Esophagus muscularis mucosa (tissue), 4 donors: ENCODE measurements at regions not wholly inside any gene's neighbourhood (a gene's known extent, or its start where the extent isn't known, plus 50 kb on each side); places are given as distances from the start of the nearest gene placed in this dataset.

Source experiments
- CTCF ChIP-seq, 3 experiments: fragments of 200-600 bp in 2 of 3; fragments of 450-650 bp in 1 of 3; sonication (generic) in 2 of 3; IDR thresholded peaks; one replicate each; pipeline ENCODE4 v1.5.1; 2017 to 2019; ENCODE audit warnings: antibody characterized with exemption in 3 of 3, mild to moderate bottlenecking in 2 of 3, moderate library complexity in 1 of 3
- EP300 ChIP-seq: sonication (generic); formaldehyde crosslinking; IDR thresholded peaks from one replicate; pipeline ENCODE4 v1.6.1; 2017; ENCODE audit warnings: antibody characterized with exemption
- POLR2A ChIP-seq: fragments of 450-650 bp; IDR thresholded peaks from one replicate; pipeline ENCODE4 v1.6.1; 2017; ENCODE audit warnings: antibody characterized with exemption, moderate library complexity, mild to moderate bottlenecking, low read depth
- POLR2AphosphoS5 ChIP-seq, 2 donors: sonication (generic); formaldehyde crosslinking; IDR thresholded peaks; one replicate each; pipeline ENCODE4 v1.6.1; 2017; ENCODE audit warnings: antibody characterized with exemption in 2 of 2

DNA sequence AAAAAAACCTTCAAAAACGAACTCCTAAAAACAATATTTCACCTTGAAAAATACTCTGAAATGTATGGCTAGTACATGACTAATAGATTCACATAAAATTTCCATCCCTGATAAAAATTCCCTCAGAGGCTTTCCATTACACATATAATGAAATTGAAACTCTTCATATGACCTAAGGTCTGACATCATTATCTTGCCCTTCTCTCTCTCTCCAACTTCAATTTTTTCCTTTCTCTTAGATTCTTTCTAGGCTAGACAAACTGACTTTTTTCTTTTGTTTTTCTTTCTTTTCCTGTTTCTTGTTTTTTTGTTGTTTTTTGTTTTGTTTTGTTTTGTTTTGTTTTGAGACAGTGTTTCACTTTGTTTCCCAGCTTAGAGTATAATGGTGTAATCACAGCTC is 1220.5 kb downstream of the ROBO2 start:
- no peak for TF ChIP-seq CTCF (IDR thresholded peaks at IDR 0.05)
- TF ChIP-seq POLR2A: no peak
- no peak for TF ChIP-seq EP300
- no peak for TF ChIP-seq POLR2AphosphoS5 (IDR thresholded peaks at IDR 0.05)
